ENCODE measurements at regions not wholly inside any gene's neighbourhood (a gene's known extent, or its start where the extent isn't known, plus 50 kb on each side); places are given as distances from the start of the nearest gene placed in this dataset.

- H3K27me3 ChIP-seq (ENCODE audit: control insufficient read depth in 3 of 3, insufficient read depth in 3 of 3, low read length in 2 of 3): no peaks in the 10 kb centered on the region
- H3K9me3 ChIP-seq (ENCODE audit: control insufficient read depth in 4 of 4, insufficient read depth in 3 of 4, low read length in 3 of 4): no peaks in the 10 kb centered on the region
- ATAC-seq (ENCODE audit: insufficient read depth, low FRiP score) (peak; percentile 89), DNase-seq (peak; percentile 88 to 94 (median 90))
- peak overlapping the region in 1 of 2 donors; percentile 59 for H3K9ac ChIP-seq (ENCODE audit: insufficient read depth in 1 of 2, low read length in 2 of 2)
- no peaks in the 10 kb centered on the region for H3K36me3 ChIP-seq (ENCODE audit: control insufficient read depth in 4 of 4, insufficient read depth in 4 of 4, low read length in 4 of 4)
- peak overlapping the region; percentile 22 for H3K4me3 ChIP-seq
- peaks cover 0 to 28% (median 3%) of the 10 kb centered on the region in 5 donors for H3K4me1 ChIP-seq (ENCODE audit: control insufficient read depth in 5 of 5, insufficient read depth in 5 of 5, low read length in 5 of 5)
- no peak for TF ChIP-seq CTCF (IDR thresholded peaks at IDR 0.05; ENCODE audit: control extremely low read depth, extremely low read depth)
- whole genome bisulfite sequencing, 2 donors: 2 to 3% methylated on average over 35 to 50 of the region's 50 CpGs
- H3K27ac ChIP-seq (ENCODE audit: low read depth in 1 of 2, low read length in 1 of 2): peak overlapping the region; percentile 90 to 93
Observed at GRCh38 chr15:66841953-66842681, 140.1 kb downstream of the SMAD6 start.

GRCh38 chr15:66842710-66843441, 140.8 kb downstream of the SMAD6 start:
- Histone ChIP-seq H3K9me3 (ENCODE audit: control insufficient read depth in 4 of 4, insufficient read depth in 3 of 4, low read length in 3 of 4) (no peaks in the 10 kb centered on the region), H3K4me1 (ENCODE audit: control insufficient read depth in 5 of 5, insufficient read depth in 5 of 5, low read length in 5 of 5) (peaks cover 0 to 28% (median 3%) of the 10 kb centered on the region in 5 donors), H3K36me3 (ENCODE audit: control insufficient read depth in 4 of 4, insufficient read depth in 4 of 4, low read length in 4 of 4) (no peaks in the 10 kb centered on the region), H3K4me3 (peak overlapping the region; percentile 40), H3K9ac (ENCODE audit: insufficient read depth in 1 of 2, low read length in 2 of 2) (peak overlapping the region in 1 of 2 donors; percentile 43), H3K27ac (ENCODE audit: low read depth in 1 of 2, low read length in 1 of 2) (peak overlapping the region; percentile 90 to 93), H3K27me3 (ENCODE audit: control insufficient read depth in 3 of 3, insufficient read depth in 3 of 3, low read length in 2 of 3) (no peaks in the 10 kb centered on the region)
- 3 to 6% methylated on average over 30 to 58 of the region's 58 CpGs for WGBS, 2 donors
- peak; percentile 24 for ATAC-seq (ENCODE audit: insufficient read depth, low FRiP score)
- peak; percentile 84 to 92 (median 88) for DNase-seq
- no peak for TF ChIP-seq CTCF (IDR thresholded peaks at IDR 0.05; ENCODE audit: control extremely low read depth, extremely low read depth)

- DNase-seq (no peak), ATAC-seq (ENCODE audit: insufficient read depth, low FRiP score) (no peak)
- WGBS, 2 donors: 1 to 2% methylated on average over 2 of the region's 2 CpGs
- no peaks in the 10 kb centered on the region for H3K27me3 ChIP-seq (ENCODE audit: control insufficient read depth in 3 of 3, insufficient read depth in 3 of 3, low read length in 2 of 3)
- H3K9me3 ChIP-seq (ENCODE audit: control insufficient read depth in 4 of 4, insufficient read depth in 3 of 4, low read length in 3 of 4): no peaks in the 10 kb centered on the region
- H3K4me3 ChIP-seq: no peak overlapping the region
- H3K36me3 ChIP-seq (ENCODE audit: control insufficient read depth in 4 of 4, insufficient read depth in 4 of 4, low read length in 4 of 4): no peaks in the 10 kb centered on the region
- H3K27ac ChIP-seq (ENCODE audit: low read depth in 1 of 2, low read length in 1 of 2): peak overlapping the region; percentile 89 to 90
- no peak overlapping the region for H3K9ac ChIP-seq (ENCODE audit: insufficient read depth in 1 of 2, low read length in 2 of 2)
- TF ChIP-seq CTCF (IDR thresholded peaks at IDR 0.05; ENCODE audit: control extremely low read depth, extremely low read depth): no peak
- H3K4me1 ChIP-seq (ENCODE audit: control insufficient read depth in 5 of 5, insufficient read depth in 5 of 5, low read length in 5 of 5): peaks cover 0 to 31% (median 3%) of the 10 kb centered on the region in 5 donors
Observed at GRCh38 chr15:66843581-66843980, 141.5 kb downstream of the SMAD6 start.
